NCI-H2196 treated with DMSO at 0.1 percent for 48 hours (cell line): ENCODE measurements at regions not wholly inside any gene's neighbourhood (a gene's known extent, or its start where the extent isn't known, plus 50 kb on each side); places are given as distances from the start of the nearest gene placed in this dataset.

Experiments
- DNase-seq: peaks from one replicate; lab custom pipeline; 2025; ENCODE audit not compliant: unreplicated experiment; lab: John Stamatoyannopoulos, UW

DNA sequence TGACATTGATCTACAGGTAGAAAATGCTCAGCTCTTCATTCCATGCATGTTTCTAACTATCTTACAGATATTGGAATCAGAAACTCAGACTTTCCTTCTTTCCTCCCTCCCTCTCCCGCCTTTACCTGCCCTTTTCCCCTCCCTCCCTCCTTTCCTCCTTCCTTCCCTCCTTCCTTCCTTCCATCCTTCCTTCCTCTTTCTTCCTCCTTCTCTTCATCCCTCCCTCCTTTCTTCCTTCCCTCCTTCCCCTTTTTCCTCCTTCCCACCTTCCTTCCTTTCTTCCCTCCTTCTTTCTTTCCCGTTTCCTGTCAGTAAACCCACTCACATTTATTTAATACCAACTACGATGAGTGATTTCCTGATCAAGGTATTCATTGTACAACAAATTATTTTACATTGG is 113.4 kb upstream of the IRS2 start:
- DNase-seq, result no peak

DNA sequence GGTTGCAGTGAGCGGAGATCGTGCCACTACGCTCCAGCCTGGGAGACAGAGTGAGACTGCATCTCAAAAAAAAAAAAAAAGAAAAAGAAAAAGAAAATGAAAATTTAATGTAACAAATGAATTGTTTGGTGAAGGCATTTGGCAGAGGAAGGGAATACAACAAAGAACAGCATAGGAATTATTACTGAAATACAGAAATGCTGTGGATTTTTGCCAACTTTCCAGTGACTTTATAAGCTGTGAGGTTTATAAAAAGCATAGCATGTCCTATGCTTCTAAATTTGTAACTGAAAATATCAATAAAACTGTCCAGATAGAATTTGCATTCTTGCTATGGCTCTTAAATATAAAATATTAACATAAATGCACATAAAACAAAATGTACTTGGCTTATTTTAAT is 112.9 kb upstream of the IRS2 start:
- DNase-seq, result no peak

DNA sequence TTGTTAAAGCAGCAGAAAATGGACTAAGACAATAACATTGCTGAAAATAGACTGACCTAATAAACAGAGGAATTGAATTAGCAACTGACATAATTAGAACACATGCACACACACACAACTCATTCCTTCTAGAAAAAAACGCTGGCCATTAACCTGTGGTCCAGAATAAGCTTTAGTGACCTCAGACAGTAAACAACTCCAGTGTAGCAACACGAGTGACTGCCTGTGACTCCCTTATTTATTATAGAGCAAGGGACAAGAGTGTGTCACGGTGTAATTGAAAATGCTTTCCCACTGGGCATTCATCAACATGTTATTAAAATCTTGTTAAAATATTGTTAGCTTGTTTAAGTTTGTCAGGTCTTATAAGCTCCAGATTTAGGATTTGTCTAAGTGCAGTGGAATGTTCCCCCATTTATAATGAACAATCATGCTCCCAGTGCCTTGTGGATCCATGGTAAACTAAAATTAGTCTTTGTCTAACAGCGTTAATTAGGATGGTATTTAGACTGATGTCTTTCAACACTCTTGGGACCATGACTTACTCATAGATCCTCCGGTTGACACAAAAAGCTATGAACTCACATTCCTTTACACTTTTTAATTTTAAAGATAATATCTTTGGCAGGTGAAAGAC is 111.7 kb upstream of the IRS2 start:
- DNase-seq, result no peak

DNA sequence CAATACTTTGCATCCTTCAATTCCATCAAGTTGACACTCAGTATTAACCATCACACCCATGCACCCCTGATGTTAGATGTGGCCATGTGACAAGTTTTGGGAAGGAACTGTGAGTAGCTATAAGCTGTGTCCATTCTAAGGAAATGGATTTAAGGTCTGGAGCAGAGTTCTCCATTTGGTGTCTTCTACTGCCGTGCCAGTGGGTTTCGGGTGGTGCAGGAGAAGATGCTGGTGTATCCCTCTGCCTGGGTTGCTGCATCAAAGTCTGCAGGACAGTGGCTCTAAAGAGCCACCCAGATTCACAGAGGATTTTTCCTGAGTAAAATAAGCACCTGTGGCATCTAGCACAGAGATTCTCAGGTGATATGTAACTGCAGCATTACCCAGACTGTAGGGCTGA is 105.7 kb upstream of the IRS2 start:
- no peak for DNase-seq

DNA sequence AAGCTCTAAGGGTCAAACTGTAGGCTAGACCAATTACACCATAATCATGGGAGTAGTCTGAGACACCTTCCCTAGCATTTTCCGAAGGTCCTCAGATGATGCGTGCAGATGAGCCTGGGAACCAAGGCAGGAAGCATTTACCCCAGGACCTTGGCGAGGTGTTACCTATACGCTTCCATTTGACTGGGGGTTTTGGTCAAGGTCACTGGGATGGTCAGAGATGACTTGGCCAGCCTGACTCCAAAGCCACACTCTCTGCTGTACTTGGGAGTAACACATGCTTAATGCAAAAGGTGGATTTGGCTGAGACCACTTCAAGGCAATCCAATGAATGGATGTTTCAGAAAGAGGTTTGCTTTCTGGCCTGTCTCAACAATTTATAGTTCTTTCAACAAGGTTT is 98.9 kb upstream of the IRS2 start:
- no peak for DNase-seq

DNA sequence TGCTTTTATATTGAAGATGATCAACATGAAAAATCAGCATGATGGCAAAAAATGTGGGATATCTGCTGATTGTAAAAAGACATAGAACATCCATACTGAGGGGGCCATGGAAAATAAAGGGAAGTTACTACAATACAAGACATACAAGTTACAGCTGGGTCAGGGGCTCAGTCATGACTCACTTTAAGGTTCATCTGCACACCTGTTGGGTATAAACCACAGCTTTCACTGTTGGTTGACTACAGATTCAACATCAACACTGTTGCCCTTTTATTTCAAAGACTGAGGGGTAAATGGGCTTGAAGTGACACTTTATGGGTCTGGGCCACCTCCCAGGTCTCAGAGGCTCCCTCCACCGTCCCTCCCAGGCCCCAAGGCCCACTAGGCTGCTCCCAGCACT is 98.1 kb upstream of the IRS2 start:
- no peak for DNase-seq

DNA sequence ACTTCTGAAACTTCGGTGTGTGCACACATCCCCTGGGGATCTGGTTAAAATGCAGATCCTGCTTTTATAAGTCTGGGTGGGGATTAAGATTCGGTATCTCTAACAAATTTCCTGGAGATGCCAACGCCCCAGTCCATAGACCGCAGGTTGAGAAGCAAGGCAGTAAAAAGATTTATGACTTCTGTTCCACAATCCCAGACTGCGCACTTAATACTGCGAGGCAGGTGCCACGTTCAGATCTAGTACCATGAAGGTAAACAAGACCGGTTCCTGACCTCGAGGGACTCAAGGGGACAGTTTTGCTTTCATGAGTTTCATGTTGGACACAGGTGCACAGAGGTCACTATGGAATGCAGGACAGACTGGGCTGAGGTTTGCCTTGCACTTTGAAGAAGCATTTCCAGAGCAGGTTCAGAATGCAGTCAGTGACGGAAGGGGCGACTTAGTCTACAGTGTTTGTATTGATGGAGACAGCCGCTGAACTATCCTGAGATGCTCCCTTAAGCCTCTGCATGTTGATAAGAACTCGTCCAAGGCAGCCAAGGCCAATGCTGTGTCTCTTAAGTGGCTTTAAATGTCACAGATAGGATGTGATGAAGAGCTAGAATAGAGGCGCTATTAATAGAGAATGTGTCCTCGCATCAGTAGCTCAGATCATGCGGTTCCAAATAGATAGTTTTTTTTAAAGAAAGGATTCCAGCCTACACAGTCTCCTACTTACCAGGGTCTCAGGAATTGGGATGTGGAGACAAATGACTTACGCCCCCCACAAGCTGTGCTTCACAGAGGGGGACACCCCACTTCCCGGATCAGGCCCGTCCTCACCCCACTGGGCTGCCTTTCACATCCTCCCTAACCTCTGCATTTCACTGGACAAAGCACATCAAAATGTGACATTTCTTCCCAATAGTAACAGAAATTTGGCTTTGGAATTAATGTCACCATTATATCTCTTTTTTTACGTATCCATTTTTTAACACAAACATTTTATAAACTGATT is 97.1 kb upstream of the IRS2 start:
- no peak for DNase-seq

DNA sequence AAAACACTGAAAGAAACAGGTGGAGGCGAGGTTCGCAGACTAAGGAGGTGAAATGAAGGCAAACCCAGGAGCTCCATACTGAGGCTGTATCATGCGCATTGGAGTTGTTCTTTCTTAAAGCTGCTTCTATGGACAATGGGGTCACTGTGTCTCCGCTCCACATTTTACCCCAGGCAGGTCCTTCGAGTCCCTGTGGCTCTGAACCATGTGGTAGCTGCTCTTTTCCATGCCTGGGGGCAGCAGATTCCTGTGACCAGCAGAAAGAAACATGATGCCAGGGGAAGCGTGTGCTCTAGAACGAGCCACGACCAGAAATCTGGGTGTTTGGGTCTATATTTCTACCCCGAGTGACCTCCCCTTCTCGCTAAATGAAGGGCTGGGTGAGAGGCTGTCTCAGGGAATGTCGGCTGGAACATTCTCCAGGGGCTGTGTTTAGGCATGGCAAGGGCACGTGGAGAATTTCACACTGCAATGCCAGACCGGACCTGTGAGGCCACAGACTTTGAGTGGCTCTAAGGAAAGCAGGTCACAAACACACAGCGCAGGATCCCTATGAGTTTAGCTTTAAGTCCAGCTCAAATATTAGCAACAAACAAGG is 95.7 kb upstream of the IRS2 start:
- DNase-seq, result no peak

DNA sequence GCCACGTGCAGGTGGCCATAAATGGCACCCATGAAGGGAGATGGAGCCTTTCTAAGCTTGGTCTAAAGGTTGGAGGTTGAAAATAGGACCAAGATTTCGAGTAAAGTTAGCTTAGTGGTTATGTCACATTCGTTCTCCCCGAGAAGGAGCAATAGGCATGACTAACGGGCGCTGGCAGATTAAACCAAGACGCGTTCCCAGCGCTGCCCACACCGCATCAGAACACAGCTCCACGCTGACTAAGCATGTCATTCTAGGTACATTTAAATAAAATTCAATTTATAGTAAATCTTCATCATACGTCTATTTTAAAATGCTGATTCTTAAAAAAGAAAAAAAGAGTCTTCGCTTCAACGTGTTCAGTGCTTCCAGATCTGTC is 95.0 kb upstream of the IRS2 start:
- no peak for DNase-seq

DNA sequence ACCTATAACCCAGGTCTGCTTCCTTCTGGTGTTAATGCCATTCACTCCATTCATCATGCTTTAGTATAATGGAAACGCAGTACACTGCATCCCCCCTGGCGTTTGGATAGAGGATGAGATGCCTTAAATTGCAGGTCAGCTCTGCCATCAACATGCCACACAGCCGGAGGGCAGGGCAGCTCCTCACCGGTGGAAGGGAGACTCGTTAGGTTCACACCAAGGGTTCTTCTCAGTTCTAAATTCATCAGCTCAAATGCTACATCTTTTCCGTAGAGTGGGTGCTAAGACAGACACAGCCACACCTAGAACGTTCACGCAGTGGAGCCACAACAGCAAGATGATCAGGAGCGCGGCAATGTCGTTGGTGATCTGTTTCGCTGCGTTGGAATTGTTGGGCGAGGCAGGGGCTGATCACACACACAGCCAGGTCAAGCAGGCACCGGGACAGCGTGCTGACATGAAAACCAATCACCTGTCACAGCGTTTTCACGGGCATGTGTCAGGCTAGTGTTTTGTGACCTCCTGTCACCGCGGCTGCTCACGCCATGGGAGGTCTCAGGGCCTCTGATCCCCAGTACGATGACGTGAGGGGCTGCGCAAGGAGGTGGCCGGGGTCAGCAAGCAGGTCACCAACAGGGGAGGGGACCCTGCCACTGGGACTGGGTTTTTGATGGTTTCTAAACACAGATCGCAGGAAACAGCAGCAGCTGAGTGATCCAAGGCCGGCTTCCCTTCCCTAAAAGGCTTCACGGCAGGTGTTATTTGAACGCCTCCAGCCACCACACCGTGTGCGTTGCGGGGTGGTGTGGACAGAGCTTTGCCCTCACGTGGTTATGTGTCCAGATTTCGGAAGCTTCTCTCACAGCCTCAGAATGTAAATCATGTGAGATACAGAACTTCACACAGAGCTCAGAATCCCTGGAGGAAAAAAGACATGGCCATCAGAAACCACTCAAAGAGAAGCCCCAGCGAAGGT is 94.3 kb upstream of the IRS2 start:
- no peak for DNase-seq

DNA sequence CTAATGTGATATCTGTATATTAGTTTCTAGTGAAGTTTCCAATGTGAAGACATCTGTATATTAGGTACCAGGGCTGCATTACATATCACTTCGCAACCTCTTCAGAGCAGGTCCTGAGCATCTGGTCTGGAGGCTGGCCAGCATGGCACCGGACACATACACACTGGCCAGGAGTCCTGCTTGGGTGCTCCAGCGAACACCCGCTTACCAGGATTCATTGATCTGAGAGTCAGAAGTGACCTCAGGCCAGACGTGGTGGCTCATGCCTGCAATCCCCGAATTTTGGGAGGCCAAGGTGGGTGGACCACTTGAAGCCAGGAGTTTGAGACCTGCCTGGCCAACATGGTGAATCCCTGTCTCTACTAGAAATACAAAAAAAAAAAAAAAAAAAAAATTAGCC is 93.0 kb upstream of the IRS2 start:
- DNase-seq, result no peak

DNA sequence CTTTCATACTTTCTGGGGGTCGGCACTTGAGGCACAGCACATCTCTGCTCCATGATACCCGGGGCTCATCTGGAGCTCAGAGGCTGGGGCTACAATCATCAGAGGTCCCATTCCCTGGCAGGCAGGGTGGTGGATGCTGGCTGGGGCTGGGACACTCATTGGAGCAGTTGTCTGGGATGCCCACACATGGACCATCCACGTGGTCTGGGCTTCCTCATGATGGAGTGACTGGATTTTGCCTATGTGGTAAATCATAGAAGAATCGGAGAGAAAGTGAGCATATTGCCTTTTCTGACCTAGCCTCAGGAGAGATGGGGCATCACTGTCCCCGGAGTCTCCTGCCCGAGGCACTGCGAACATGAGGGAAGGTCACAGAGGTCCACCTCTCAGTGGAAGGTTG is 91.4 kb upstream of the IRS2 start:
- DNase-seq, result no peak

DNA sequence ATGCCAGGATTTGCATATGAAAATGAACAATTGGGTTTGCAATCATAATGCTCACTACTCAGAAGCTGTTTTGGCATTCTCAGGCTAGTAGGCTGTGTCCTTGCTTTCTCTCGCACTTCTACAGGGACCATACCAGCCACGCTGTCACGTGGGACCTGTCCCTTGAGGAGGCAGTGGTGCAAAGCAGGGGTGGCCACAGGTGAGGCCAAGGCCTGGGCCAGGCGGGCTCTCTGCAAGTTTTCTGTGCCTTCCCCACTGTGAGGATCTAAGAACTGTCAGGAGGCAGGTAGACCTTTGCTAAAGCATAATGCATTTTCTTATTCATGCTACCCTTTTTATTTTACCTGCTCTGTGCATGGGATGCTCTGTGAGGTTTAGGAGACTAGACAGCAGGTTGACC is 89.4 kb upstream of the IRS2 start:
- no peak for DNase-seq

DNA sequence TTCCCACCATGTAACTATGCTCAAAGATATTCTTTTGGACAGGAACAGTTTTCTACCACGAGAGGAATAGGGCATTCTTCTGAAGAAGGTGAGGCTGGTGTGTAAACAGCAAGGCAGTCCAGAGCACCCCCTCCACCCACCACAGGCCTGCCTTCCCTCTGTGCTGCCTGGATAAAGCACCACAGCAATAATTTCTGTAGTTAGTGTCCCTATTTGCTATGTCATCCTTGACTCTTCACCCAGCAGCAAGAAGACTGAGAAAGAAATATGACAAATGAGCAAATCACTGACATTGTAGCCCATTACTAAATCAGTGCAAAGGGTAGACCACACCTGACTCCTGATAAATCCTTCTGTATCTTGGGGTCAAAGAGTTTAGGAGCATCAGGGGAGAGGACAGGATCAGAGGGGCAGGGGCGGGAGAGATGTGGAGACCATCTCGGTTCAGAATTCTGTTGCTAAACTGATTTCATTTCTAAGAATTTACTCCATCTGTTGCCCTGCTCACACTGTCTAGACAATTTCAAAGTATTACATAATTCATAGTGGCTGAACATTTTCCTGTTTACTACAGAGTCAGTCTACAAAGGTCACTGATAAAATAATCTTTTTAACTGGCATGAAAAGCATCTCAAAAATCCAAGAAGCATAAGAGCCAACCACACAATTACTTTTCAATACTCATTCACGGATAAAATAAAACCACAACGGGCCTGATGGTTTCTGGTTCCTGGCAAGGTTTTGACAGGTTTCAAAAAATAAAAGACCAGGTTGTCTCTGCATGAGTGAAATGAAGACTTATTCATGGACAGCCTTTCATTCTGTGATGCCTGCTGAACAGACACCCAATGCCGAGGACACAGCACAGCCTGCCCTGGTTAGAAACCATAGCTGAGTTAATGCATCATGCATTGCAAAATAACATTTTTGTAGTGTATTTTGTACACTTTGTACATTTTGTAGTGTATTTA is 88.4 kb upstream of the IRS2 start:
- DNase-seq, result no peak

DNA sequence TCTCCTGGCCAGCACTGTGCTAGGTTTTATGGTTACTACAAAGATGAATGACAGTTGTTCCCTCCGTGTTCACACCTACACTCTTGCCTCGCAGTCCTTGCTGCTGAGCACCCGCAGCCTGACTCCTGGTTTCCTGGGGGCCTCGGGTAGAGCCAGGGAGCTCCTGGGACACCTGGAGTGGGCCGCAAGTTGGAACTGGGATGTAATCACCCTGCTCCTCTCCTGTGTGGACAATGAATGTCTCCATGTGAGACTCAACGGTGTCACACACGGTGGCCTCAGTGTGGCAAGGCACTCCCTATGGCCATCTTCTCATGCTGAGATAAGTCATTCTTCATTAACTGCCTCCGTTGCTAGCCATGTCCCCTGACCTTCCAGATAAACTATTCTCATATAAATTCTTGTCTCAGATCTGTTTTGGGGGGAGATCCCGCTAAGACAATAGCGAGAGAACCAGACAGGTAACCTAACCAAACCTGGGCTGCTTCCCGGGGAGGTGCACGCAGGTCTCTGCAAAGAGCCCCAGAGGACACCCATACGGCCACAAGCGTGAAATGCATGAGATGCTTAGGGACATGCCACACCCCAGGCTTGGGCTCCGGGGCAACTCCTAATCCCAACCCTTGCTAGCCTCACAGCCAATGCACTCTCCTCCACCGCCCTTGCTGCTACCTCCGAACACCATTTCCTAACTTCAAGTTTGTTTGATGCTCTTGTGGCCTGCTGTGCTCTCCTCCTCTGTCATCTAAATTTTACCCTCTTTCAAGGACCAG is 87.2 kb upstream of the IRS2 start:
- DNase-seq, result no peak

DNA sequence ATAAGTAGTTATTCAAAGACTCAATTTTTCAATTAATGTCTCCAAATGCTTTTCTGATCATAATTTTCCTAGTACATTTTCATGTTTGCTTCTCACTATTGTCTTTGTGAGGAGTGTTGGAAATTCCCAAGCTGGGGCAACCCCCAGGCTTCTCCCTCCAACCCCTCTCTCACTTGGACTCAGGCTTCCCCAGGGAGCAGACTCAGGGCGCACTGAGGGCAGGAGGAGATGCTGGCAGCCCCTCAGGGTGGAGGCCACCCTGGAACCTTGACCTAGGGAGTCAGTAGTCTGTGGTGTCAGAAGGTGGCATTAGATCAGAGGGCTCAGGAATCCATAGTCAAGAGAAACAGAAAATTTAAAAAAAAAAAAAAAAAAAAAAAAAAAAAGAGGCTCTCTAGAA is 86.5 kb upstream of the IRS2 start:
- DNase-seq, result no peak

DNA sequence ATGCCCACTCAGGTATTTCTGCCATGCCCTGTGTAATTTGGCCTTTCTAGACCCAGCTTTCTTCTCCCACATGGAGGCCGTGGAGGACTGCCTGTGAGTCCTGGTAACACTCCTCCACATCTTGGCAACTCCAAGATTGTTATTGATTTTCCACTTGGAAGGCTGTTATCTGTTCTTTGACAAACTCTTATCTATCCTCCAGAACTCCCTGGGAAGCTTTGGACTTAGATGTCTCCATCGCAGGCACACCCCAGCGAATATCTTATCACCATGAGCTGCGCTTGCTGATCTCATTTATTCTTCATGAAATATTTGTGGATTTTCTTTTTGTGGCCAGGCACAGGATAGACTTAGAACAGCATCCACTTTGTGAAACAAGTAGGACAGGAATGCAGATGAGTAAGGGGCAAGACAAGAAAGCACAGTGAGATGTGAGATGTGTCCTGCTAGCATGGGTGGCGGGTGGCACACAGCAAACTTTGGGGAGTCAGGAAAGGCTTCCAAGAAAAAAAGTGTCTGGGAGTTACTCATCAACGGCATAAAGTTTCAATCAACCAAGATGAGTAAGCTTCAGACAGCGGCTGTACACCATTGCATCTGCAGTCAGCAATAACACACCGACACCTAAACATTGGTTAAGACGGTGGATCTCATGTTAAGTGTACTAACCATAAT is 84.5 kb upstream of the IRS2 start:
- DNase-seq, result no peak

DNA sequence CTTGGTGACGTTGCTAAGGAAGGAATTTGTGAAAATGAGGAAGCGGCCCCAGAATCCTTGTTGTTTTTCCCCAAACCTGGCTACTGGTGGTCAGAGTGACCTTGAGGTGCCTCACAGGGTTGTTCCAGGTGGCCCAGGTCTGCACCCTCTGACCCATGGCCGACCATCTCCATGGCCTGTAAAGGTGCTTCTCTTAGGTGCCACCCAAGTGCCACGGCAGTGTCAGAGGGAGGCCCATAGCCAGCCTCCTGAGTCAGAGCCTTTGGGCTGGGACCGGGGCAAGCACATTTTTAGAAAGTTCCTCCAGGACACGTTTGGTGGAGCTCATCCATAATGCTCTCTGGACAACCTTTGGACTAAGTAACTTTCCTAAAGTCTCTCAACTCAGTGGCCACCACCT is 83.9 kb upstream of the IRS2 start:
- no peak for DNase-seq
